ENCODE measurements at regions not wholly inside any gene's neighbourhood (a gene's known extent, or its start where the extent isn't known, plus 50 kb on each side); places are given as distances from the start of the nearest gene placed in this dataset.

DNA sequence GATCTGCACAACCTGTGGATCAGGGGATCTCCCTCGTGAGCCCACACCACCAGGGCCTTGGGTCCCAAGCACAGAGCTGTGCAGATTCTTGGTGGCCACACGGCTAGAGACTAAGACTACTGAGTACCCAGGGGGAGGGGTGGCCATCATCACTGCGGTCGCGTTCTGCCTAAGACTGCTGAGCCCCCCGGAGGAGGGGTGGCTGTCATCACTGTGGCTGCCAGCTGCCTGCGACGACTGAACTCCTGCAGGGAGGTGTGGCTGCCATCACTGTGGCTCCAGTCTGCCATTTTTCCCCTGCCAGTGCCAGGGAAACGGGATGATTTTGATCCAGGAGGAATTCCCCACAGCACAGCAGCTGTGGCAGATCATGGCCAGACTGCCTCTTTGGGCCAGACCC is 141.7 kb upstream of the SPANXB1 start:
- no peak for TF ChIP-seq NRF1 (IDR thresholded peaks at IDR 0.05; ENCODE audit: low read depth, low read length)
- TF ChIP-seq, protein P1, sequence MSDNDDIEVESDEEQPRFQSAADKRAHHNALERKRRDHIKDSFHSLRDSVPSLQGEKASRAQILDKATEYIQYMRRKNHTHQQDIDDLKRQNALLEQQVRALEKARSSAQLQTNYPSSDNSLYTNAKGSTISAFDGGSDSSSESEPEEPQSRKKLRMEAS (IDR thresholded peaks at IDR 0.05; ENCODE audit: low read depth) = no peak
